ENCODE measurements at regions not wholly inside any gene's neighbourhood (a gene's known extent, or its start where the extent isn't known, plus 50 kb on each side); places are given as distances from the start of the nearest gene placed in this dataset.
"Not testable (repeated sequence)": the region's sequence is repeated elsewhere in the genome, so short reads cannot be mapped to it uniquely, and the experiment has no call there.

GRCh38 chr5:155628346-155628745 is 614.8 kb downstream of the KIF4B start:
- no peak for DNase-seq (ENCODE audit: low spot score)
- no peaks in the 10 kb centered on the region for H3K36me3 Mint-ChIP-seq
- H3K4me1 Mint-ChIP-seq (ENCODE audit: low read depth in 2 of 2) = no peaks in the 10 kb centered on the region
- H3K27me3 Mint-ChIP-seq = peaks cover 14 to 44% of the 10 kb centered on the region in 2 donors
- H3K4me3 Mint-ChIP-seq = no peak overlapping the region
- ATAC-seq = no peak
- peaks cover 3% of the 10 kb centered on the region for H3K9me3 Mint-ChIP-seq
- no peak overlapping the region for H3K27ac Mint-ChIP-seq

DNA sequence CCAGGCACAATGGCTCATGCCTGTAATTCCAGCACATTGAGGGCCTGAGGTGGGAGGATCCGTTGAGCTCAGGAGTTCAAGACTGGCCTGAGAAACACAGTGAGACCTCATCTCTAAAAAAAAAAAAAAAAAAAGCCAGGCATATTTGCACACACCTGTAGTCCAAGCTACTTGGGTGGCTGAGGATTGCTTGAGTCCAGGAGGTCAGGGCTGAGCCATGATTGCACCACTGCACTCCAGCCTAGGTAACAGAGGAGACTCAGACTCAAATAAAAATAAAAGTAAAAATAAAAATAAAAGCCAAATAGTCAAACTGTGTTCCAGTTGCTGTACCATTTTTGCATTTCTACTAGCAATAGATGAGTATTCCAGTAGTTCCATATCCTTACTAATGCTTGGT is 616.0 kb downstream of the KIF4B start:
- Mint-ChIP-seq H3K27ac (no peak overlapping the region), H3K27me3 (peaks cover 8 to 32% of the 10 kb centered on the region in 2 donors), H3K4me3 (no peak overlapping the region), H3K4me1 (ENCODE audit: low read depth in 2 of 2) (no peaks in the 10 kb centered on the region), H3K36me3 (no peaks in the 10 kb centered on the region), H3K9me3 (peaks cover 3% of the 10 kb centered on the region)
- ATAC-seq (no peak), DNase-seq (ENCODE audit: low spot score) (no peak)

DNA sequence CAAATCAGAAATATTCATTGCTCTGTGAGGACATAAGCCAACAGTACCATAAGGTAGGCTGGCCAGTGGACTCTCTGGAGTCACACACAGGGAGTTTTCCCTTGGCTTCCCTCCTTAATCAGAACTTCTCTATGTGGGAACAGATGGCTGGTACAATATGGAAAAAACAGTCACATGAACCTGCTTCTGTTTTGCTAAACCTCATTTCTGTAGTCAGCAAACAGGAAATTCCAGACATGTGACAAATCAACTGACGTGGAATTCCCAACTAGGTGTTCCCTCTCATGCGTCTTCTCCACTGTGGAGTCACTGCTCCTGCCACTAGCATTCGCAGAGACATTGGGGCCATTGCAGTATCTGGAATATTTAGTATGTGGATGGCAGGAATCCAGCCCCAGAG is 617.6 kb downstream of the KIF4B start:
- peaks cover 3% of the 10 kb centered on the region for H3K9me3 Mint-ChIP-seq
- DNase-seq (ENCODE audit: low spot score) (no peak), ATAC-seq (no peak)
- no peaks in the 10 kb centered on the region for H3K36me3 Mint-ChIP-seq
- H3K27ac Mint-ChIP-seq = no peak overlapping the region
- peaks cover 5 to 28% of the 10 kb centered on the region in 2 donors for H3K27me3 Mint-ChIP-seq
- no peak overlapping the region for H3K4me3 Mint-ChIP-seq
- no peaks in the 10 kb centered on the region for H3K4me1 Mint-ChIP-seq (ENCODE audit: low read depth in 2 of 2)

GRCh38 chr5:155633338-155633957 is 619.9 kb downstream of the KIF4B start:
- ATAC-seq (peak; percentile 13 to 59), DNase-seq (ENCODE audit: low spot score) (no peak)
- H3K4me3 Mint-ChIP-seq = no peak overlapping the region
- no peaks in the 10 kb centered on the region for H3K4me1 Mint-ChIP-seq (ENCODE audit: low read depth in 2 of 2)
- peaks cover 2 to 13% of the 10 kb centered on the region in 2 donors for H3K27me3 Mint-ChIP-seq
- H3K36me3 Mint-ChIP-seq = no peaks in the 10 kb centered on the region
- H3K9me3 Mint-ChIP-seq = peaks cover 3% of the 10 kb centered on the region
- no peak overlapping the region for H3K27ac Mint-ChIP-seq

GRCh38 chr5:155649666-155650065 is 636.1 kb downstream of the KIF4B start:
- no peak for DNase-seq (ENCODE audit: low spot score)
- no peak overlapping the region for H3K27ac Mint-ChIP-seq
- no peaks in the 10 kb centered on the region for H3K4me1 Mint-ChIP-seq (ENCODE audit: low read depth in 2 of 2)
- no peak overlapping the region for H3K4me3 Mint-ChIP-seq
- H3K27me3 Mint-ChIP-seq = peaks cover 0 to 13% of the 10 kb centered on the region in 2 donors
- ATAC-seq = no peak
- peaks cover 9% of the 10 kb centered on the region for H3K9me3 Mint-ChIP-seq
- no peaks in the 10 kb centered on the region for H3K36me3 Mint-ChIP-seq

DNA sequence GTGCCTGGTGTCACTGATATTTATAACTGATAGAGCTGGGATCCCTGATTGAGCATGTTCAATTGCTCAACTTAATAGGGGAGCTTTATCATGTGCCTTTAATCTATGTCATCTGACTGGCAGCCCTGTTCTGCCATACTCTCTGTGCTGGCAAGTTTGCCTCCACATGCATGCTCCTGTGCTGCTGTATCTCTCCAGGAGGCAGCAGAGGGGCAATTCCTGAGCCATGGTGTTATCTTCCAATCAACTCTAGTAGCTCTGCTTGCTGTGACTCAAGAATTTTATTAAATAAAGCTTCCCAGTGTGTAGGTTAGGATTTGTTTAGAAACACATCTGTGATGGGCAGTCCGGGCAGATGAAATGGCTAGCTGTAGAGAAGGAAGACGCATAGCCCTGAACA is 642.0 kb downstream of the KIF4B start:
- DNase-seq (ENCODE audit: low spot score) (no peak), ATAC-seq (no peak)
- H3K4me1 Mint-ChIP-seq (ENCODE audit: low read depth in 2 of 2) = no peaks in the 10 kb centered on the region
- H3K27ac Mint-ChIP-seq = no peak overlapping the region
- no peak overlapping the region for H3K4me3 Mint-ChIP-seq
- no peaks in the 10 kb centered on the region for H3K36me3 Mint-ChIP-seq
- peaks cover 11% of the 10 kb centered on the region for H3K9me3 Mint-ChIP-seq
- peaks cover 0 to 16% of the 10 kb centered on the region in 2 donors for H3K27me3 Mint-ChIP-seq

DNA sequence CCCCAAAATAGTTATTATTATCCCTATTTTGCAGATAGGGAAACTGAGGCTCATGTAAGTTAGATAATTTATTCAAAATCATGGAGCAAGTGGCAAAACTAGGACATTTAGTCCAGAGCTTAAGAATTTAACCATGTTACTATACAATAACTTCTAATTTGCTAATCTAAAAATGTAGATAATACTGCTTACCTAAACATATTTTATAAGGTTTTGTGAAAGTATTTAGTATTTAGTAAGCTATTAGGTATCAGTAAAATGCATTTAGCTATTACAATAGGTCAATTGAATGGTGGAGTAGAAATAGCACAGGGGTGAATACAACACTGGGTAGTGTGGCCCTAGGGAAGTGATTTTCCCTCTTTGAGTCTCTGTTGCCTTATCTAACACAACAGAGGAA is 648.3 kb downstream of the KIF4B start:
- Mint-ChIP-seq H3K9me3 (peaks cover 6% of the 10 kb centered on the region), H3K36me3 (no peaks in the 10 kb centered on the region), H3K27ac (no peak overlapping the region), H3K4me1 (ENCODE audit: low read depth in 2 of 2) (no peaks in the 10 kb centered on the region), H3K4me3 (no peak overlapping the region), H3K27me3 (no peaks in the 10 kb centered on the region)
- DNase-seq (ENCODE audit: low spot score) (no peak), ATAC-seq (no peak)

DNA sequence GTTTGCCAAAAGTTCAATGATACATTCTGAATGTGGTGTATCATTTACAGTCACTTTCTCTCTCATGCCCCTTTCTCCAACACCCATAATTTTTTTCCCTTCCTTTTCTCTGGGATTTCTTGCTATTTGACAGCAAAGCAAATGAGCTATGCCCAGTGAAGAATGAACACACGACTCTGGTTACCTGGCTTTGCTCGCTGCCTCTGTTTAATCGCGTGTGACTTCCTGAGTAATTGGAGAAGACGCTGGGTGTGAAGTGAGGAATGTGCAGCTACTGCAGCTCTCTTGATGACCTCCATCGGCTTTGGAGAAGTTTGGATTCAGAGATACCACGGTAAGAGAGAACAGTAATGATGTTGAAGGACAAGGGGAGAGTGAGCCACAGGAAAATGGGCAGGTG is 651.8 kb downstream of the KIF4B start:
- Mint-ChIP-seq H3K36me3 (no peaks in the 10 kb centered on the region), H3K27me3 (no peaks in the 10 kb centered on the region), H3K9me3 (peaks cover 6% of the 10 kb centered on the region), H3K27ac (no peak overlapping the region), H3K4me1 (ENCODE audit: low read depth in 2 of 2) (no peaks in the 10 kb centered on the region), H3K4me3 (no peak overlapping the region)
- no peak for DNase-seq (ENCODE audit: low spot score)
- no peak for ATAC-seq

DNA sequence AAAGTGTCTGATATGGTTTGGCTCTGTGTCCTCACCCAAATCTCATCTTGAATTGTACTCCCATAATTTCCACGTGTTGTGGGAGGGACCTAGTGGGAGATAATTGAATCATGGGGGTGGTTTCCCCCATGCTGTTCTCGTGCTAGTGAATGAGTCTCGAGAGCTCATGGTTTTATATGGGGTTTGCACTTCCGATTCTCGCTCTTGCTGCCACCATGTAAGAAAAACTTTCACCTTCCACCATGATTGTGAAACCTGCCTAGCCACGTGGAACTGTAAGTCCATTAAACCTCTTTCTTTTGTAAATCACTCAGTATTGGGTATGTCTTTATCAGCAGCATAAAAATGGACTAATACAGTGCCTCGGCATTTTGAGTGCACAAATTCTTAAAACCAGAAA is 655.0 kb upstream of the SGCD start:
- H3K4me3 Mint-ChIP-seq; H3K27ac Mint-ChIP-seq; H3K36me3 Mint-ChIP-seq; H3K27me3 Mint-ChIP-seq; H3K9me3 Mint-ChIP-seq; H3K4me1 Mint-ChIP-seq (ENCODE audit: low read depth in 2 of 2); ATAC-seq; DNase-seq (ENCODE audit: low spot score): not testable (repeated sequence)

GRCh38 chr5:155676967-155677366 is 650.0 kb upstream of the SGCD start:
- H3K4me1 Mint-ChIP-seq (ENCODE audit: low read depth in 2 of 2) = no peaks in the 10 kb centered on the region
- H3K36me3 Mint-ChIP-seq = no peaks in the 10 kb centered on the region
- no peak overlapping the region for H3K27ac Mint-ChIP-seq
- H3K4me3 Mint-ChIP-seq = no peak overlapping the region
- no peak for DNase-seq (ENCODE audit: low spot score)
- H3K27me3 Mint-ChIP-seq = peaks cover 2 to 19% of the 10 kb centered on the region in 2 donors
- peaks cover 2% of the 10 kb centered on the region for H3K9me3 Mint-ChIP-seq
- ATAC-seq = no peak

GRCh38 chr5:155678371-155678770 is 648.6 kb upstream of the SGCD start:
- no peak for DNase-seq (ENCODE audit: low spot score)
- Mint-ChIP-seq H3K4me3 (no peak overlapping the region), H3K9me3 (peaks cover 5% of the 10 kb centered on the region), H3K27ac (no peak overlapping the region), H3K36me3 (no peaks in the 10 kb centered on the region), H3K4me1 (ENCODE audit: low read depth in 2 of 2) (no peaks in the 10 kb centered on the region), H3K27me3 (peaks cover 3 to 31% of the 10 kb centered on the region in 2 donors)
- no peak for ATAC-seq

DNA sequence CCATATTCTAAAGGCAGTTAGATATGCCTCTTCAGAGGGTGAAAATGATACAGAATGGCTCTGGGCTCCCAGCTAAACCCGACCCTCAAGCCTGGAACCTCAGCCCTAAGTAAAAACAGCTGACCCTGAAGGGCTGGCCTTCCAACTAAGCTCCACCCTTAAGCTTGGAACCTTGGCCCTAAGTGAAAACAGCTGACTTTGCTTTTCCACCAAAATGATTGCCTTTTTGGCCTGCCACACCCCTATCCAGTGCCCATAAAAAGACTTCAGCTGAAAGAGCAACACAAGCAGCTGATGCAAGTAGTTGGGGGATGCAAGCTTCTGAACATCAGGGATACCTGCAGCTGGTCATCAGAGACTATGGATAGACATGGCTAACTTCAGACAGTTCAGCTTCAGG is 647.4 kb upstream of the SGCD start:
- Mint-ChIP-seq H3K4me1 (ENCODE audit: low read depth in 2 of 2) (no peaks in the 10 kb centered on the region), H3K36me3 (no peaks in the 10 kb centered on the region), H3K9me3 (peaks cover 10% of the 10 kb centered on the region), H3K27ac (no peak overlapping the region), H3K27me3 (peaks cover 3 to 34% of the 10 kb centered on the region in 2 donors), H3K4me3 (no peak overlapping the region)
- DNase-seq (ENCODE audit: low spot score) (no peak), ATAC-seq (no peak)

DNA sequence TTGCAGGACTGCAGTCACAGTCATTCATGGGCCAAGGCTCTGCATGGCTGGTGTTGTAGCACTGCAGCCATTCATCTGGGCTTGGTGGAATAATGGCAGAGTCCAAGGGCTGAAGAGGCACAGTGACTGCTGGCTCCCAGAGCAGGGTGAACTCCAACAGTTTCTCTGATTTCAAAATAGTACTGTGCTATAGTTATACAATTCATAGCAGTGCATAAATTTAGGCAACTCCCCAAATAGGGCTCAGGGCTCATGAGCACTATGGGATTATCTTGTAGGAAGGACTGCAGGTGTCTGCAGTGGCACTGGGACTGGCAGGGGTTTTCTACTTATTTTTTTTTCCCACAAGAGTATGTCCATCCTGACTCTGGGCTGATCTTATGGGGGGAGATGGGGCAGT is 642.5 kb upstream of the SGCD start:
- no peak for ATAC-seq
- Mint-ChIP-seq H3K36me3 (no peaks in the 10 kb centered on the region), H3K27ac (no peak overlapping the region), H3K9me3 (peaks cover 10% of the 10 kb centered on the region), H3K4me1 (ENCODE audit: low read depth in 2 of 2) (no peaks in the 10 kb centered on the region), H3K27me3 (peaks cover 3 to 54% of the 10 kb centered on the region in 2 donors), H3K4me3 (no peak overlapping the region)
- DNase-seq (ENCODE audit: low spot score) = no peak

- Mint-ChIP-seq H3K4me1 (ENCODE audit: low read depth in 2 of 2) (no peaks in the 10 kb centered on the region), H3K9me3 (peaks cover 10% of the 10 kb centered on the region), H3K27ac (no peak overlapping the region), H3K4me3 (no peak overlapping the region), H3K36me3 (no peaks in the 10 kb centered on the region), H3K27me3 (peaks cover 3 to 49% of the 10 kb centered on the region in 2 donors)
- ATAC-seq (no peak), DNase-seq (ENCODE audit: low spot score) (no peak)
Observed at GRCh38 chr5:155686131-155686530, 640.8 kb upstream of the SGCD start.

DNA sequence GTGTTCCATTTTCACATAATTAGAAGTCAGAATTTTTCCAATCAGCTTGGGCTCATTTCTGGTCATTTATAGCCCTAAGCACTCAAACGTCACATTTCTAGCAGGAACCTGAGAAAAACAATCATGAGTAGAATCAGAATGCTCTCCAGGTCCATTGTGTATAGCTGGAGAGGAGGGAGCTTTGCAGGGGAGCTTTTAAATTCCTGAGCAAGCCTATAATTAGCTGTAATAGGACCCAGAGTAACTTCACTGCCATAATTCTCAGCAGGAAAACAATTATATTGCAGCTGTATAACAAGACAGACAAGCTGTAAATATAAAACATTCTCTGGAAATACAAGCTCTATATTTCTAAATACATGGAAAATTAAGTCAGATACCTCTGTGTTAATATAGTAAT is 637.6 kb upstream of the SGCD start:
- no peak overlapping the region for H3K4me3 Mint-ChIP-seq
- H3K9me3 Mint-ChIP-seq = no peaks in the 10 kb centered on the region
- no peak for ATAC-seq
- H3K27ac Mint-ChIP-seq = no peak overlapping the region
- peaks cover 0 to 26% of the 10 kb centered on the region in 2 donors for H3K27me3 Mint-ChIP-seq
- DNase-seq (ENCODE audit: low spot score) = no peak
- no peaks in the 10 kb centered on the region for H3K4me1 Mint-ChIP-seq (ENCODE audit: low read depth in 2 of 2)
- H3K36me3 Mint-ChIP-seq = no peaks in the 10 kb centered on the region

Measured in natural killer cell treated with Interleukin-12 subunit alpha and Interleukin-12 subunit beta and Interleukin-15 and Interleukin-18, amount 100 ng/mL, for 72 hours (primary cell).